ENCODE measurements at regions not wholly inside any gene's neighbourhood (a gene's known extent, or its start where the extent isn't known, plus 50 kb on each side); places are given as distances from the start of the nearest gene placed in this dataset.
A peak's percentile ranks its signal among the peaks of the same experiment; 100 is the strongest.

DNA sequence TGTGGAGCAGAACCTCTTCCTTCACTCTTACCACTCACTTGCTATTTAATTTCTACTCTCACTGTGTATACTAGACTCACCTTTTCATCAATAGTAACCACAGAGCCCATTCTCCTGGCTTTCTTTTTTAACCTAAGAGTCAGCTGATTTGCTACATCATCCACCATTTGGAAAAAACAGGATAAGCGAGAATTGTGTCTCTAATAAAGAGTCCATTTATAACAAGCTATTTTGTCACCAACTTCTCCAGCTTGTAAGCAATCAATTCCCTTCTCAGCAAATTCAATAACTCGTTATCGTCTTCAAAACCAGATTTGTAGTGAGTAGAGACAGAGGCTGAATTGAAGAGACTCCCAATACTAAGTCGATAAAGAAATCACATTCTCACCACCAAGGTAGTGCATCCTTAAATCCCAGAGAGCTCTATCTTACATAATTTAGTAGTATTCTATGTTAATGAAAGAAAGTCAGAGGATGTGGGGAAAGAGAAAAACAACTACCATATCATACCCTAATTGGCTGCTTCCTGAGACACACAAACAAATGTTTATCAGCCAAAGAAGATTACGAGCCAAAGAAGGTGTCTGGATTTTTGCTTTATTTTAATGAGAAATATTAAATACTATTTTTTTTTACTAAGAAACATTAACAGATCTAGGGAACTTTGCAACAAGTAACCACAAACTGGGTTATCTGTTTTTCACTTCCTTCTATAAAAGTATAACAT lies 52.5 kb upstream of the SPTBN1 start:
- ATAC-seq (ENCODE audit: insufficient read depth, low read depth) (no peak), DNase-seq (no peak)
- no peaks in the 10 kb centered on the region for H3K4me1 ChIP-seq (ENCODE audit: insufficient read depth, low read length)
- H3K36me3 ChIP-seq (ENCODE audit: insufficient read depth, low read length): no peaks in the 10 kb centered on the region
- no peak overlapping the region for H3K27ac ChIP-seq (ENCODE audit: low read length)
- H3K9me3 ChIP-seq (ENCODE audit: insufficient read depth, low read length, severe bottlenecking): no peaks in the 10 kb centered on the region
- H3K27me3 ChIP-seq (ENCODE audit: insufficient read depth, low read length, poor library complexity): no peaks in the 10 kb centered on the region
- H4K20me1 ChIP-seq (ENCODE audit: insufficient read depth, low read length): no peaks in the 10 kb centered on the region
- no peak for TF ChIP-seq EZH2 (IDR thresholded peaks at IDR 0.05; ENCODE audit: borderline replicate concordance, low read depth, low read length, severe bottlenecking)
- TF ChIP-seq, protein P1, sequence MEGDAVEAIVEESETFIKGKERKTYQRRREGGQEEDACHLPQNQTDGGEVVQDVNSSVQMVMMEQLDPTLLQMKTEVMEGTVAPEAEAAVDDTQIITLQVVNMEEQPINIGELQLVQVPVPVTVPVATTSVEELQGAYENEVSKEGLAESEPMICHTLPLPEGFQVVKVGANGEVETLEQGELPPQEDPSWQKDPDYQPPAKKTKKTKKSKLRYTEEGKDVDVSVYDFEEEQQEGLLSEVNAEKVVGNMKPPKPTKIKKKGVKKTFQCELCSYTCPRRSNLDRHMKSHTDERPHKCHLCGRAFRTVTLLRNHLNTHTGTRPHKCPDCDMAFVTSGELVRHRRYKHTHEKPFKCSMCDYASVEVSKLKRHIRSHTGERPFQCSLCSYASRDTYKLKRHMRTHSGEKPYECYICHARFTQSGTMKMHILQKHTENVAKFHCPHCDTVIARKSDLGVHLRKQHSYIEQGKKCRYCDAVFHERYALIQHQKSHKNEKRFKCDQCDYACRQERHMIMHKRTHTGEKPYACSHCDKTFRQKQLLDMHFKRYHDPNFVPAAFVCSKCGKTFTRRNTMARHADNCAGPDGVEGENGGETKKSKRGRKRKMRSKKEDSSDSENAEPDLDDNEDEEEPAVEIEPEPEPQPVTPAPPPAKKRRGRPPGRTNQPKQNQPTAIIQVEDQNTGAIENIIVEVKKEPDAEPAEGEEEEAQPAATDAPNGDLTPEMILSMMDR (IDR thresholded peaks at IDR 0.05; ENCODE audit: borderline replicate concordance, extremely low read depth, low read length, poor library complexity, severe bottlenecking): no peak
- H3K4me2 ChIP-seq (ENCODE audit: insufficient read depth, low read length): no peak overlapping the region
- no peak overlapping the region for H3K9ac ChIP-seq (ENCODE audit: low read depth, low read length)
- H2AFZ ChIP-seq (ENCODE audit: low read depth, low read length): no peak overlapping the region
- H3K4me3 ChIP-seq (ENCODE audit: low read depth in 1 of 2, low read length in 2 of 2): no peak overlapping the region
- H3K79me2 ChIP-seq (ENCODE audit: insufficient read depth, low read length): no peaks in the 10 kb centered on the region

DNA sequence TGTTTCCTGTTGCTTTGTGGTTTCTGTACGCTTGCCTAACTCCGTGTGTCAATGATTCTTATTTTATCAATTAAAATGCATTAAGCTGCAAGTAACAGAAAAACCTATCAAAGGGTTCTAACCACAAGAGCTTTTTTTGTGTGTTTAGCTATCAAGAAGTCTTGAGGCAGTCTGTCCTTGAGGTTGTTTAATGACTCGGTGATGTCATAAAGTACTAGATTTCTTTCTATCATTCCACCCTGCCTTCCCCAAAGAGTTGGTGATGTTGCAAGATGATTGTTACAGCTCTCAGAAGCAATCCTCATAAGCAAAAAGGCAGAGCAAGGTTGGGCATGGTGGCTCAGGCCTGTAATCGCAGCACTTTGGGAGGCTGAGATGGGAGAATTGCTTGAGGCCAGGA lies 51.9 kb upstream of the SPTBN1 start:
- H3K27ac ChIP-seq (ENCODE audit: low read length): no peak overlapping the region
- H3K4me2 ChIP-seq (ENCODE audit: insufficient read depth, low read length): no peak overlapping the region
- H3K27me3 ChIP-seq (ENCODE audit: insufficient read depth, low read length, poor library complexity): no peaks in the 10 kb centered on the region
- H4K20me1 ChIP-seq (ENCODE audit: insufficient read depth, low read length): no peaks in the 10 kb centered on the region
- H3K4me3 ChIP-seq (ENCODE audit: low read depth in 1 of 2, low read length in 2 of 2): no peak overlapping the region
- no peak overlapping the region for H2AFZ ChIP-seq (ENCODE audit: low read depth, low read length)
- no peaks in the 10 kb centered on the region for H3K4me1 ChIP-seq (ENCODE audit: insufficient read depth, low read length)
- TF ChIP-seq EZH2 (IDR thresholded peaks at IDR 0.05; ENCODE audit: borderline replicate concordance, low read depth, low read length, severe bottlenecking): no peak
- TF ChIP-seq, protein P1 (IDR thresholded peaks at IDR 0.05; ENCODE audit: borderline replicate concordance, extremely low read depth, low read length, poor library complexity, severe bottlenecking): no peak
- ATAC-seq (ENCODE audit: insufficient read depth, low read depth) (peak; percentile 63), DNase-seq (no peak)
- no peak overlapping the region for H3K9ac ChIP-seq (ENCODE audit: low read depth, low read length)
- H3K36me3 ChIP-seq (ENCODE audit: insufficient read depth, low read length): no peaks in the 10 kb centered on the region
- no peaks in the 10 kb centered on the region for H3K9me3 ChIP-seq (ENCODE audit: insufficient read depth, low read length, severe bottlenecking)
- no peaks in the 10 kb centered on the region for H3K79me2 ChIP-seq (ENCODE audit: insufficient read depth, low read length)

DNA sequence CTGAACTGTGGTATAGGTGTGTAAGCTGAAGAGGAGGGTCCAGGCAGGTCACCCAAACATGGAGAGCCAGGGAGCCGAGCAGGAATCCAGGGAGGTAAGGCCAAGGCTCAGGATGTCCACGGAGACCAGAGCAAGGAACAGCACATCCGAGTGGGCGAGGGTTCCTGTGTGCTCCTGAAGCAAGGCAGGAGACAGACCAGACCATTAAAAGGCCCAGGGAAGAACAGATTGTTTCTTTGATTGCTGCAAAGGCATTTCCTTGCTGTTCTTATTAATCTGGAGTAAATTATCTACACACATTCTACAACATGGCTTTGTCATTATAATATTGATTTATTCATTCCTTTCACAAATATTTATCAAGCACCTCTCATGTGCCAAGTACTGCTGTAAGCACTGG lies 50.1 kb upstream of the SPTBN1 start:
- Histone ChIP-seq H2AFZ (ENCODE audit: low read depth, low read length) (no peak overlapping the region), H3K9me3 (ENCODE audit: insufficient read depth, low read length, severe bottlenecking) (no peaks in the 10 kb centered on the region), H3K9ac (ENCODE audit: low read depth, low read length) (no peak overlapping the region), H3K27ac (ENCODE audit: low read length) (no peak overlapping the region), H4K20me1 (ENCODE audit: insufficient read depth, low read length) (no peaks in the 10 kb centered on the region), H3K27me3 (ENCODE audit: insufficient read depth, low read length, poor library complexity) (no peaks in the 10 kb centered on the region), H3K4me2 (ENCODE audit: insufficient read depth, low read length) (no peak overlapping the region), H3K79me2 (ENCODE audit: insufficient read depth, low read length) (no peaks in the 10 kb centered on the region), H3K4me1 (ENCODE audit: insufficient read depth, low read length) (no peaks in the 10 kb centered on the region), H3K36me3 (ENCODE audit: insufficient read depth, low read length) (no peaks in the 10 kb centered on the region), H3K4me3 (ENCODE audit: low read depth in 1 of 2, low read length in 2 of 2) (no peak overlapping the region)
- no peak for ATAC-seq (ENCODE audit: insufficient read depth, low read depth)
- DNase-seq: no peak
- no peak for TF ChIP-seq EZH2 (IDR thresholded peaks at IDR 0.05; ENCODE audit: borderline replicate concordance, low read depth, low read length, severe bottlenecking)
- TF ChIP-seq, protein P1 (IDR thresholded peaks at IDR 0.05; ENCODE audit: borderline replicate concordance, extremely low read depth, low read length, poor library complexity, severe bottlenecking): no peak
